Ureter (tissue), 1 donor: ENCODE measurements at regions not wholly inside any gene's neighbourhood (a gene's known extent, or its start where the extent isn't known, plus 50 kb on each side); places are given as distances from the start of the nearest gene placed in this dataset.

ENCODE experiments used
- DNase-seq: peaks from one replicate; pipeline ENCODE4 v3.0.0-alpha.2; 2020; ENCODE audit warnings: low spot score
- donor health status: DM: yes; HTN: yes; CAD: no.

DNA sequence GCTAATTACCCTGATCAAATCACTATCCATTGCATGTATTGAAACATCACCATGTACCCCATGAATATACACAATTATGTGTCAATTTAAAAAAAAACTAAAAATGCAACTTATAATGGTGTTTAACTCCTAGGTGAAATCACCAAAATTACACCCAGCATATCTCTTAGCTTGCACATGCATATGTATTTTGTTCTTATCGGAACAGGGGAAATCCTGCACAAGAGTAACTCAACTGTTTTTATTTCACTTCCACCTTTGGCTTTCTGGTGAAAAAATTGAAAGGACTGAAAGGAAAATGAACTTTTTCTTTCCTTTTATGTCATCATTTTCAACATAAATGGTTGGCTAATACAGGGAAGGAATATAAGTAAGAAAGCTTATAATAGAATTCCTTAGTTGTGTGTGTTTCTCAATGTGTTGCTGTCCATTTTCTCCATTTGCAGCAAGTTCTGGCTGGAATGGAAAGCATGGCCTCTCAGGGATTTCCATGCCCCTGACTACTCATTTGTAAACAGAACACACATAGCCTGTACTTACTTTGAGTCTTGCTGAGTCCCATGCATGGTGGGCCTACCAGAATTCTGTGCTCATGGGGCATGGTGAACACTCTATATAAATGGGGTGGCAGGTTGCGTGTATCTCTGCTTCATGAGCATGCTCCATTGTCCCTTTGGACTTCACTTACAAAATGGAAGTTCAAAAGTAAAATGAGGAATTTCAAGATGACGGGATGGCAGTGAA is 462.0 kb downstream of the HS3ST3B1 start:
- DNase-seq: no peak

DNA sequence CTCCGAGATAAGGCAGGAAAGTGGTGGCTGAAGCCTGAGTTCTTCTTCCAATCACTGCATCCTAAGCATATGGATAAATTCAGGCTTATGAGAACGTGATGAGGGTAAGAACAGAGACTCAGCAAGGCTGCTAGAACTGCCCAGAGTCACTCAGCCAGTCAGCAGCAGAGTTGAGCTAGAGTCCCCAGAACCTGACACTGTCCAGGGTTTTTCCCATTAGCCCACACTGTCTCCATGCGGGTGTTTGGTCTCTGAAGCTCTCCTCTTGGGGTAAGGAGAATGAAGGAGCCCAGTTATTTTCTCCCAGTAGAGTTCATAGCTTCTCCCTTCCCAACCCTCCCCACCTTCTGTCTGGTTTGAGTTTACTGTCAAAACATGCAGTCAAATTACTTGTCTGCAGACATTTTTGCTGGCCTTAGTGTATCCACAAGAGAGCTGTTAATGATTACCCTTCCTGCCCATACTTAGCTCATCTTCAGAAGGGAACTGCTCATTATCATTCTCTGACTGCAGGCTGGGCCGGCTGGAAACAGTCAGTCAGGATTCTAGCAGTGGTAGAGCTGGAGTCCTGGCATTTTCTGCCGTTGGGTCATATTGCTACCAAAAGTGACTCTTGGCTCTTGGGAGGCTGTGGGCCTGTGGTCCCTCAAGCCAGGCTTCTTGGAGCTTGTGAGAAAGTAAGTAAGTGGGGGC is 460.0 kb downstream of the HS3ST3B1 start:
- DNase-seq: no peak

- no peak for DNase-seq
Observed at GRCh38 chr17:14760212-14760611, 459.3 kb downstream of the HS3ST3B1 start.

- DNase-seq: no peak
Observed at GRCh38 chr17:14759325-14759724, 458.4 kb downstream of the HS3ST3B1 start.

DNA sequence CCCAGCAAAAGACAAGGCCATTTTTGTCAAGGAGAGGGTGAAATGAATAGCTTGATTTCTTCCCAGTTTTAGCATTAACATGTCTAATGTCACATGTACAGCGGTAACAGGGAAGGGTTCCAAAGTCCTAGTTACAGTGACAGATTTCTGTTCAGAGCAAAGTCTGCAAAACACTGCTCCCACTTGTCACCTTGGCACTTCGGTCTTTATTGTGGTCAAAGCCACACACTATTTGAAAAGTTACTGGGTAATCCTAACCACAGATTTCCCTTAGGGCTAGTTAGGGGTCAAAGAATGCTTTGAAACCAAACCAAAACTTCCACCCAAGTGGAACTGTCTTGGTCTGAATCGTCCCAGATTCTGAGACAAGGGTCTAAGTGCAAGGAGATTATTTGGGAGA is 455.6 kb downstream of the HS3ST3B1 start:
- no peak for DNase-seq

- DNase-seq: no peak
Observed at GRCh38 chr17:14755002-14755401, 454.1 kb downstream of the HS3ST3B1 start.

DNA sequence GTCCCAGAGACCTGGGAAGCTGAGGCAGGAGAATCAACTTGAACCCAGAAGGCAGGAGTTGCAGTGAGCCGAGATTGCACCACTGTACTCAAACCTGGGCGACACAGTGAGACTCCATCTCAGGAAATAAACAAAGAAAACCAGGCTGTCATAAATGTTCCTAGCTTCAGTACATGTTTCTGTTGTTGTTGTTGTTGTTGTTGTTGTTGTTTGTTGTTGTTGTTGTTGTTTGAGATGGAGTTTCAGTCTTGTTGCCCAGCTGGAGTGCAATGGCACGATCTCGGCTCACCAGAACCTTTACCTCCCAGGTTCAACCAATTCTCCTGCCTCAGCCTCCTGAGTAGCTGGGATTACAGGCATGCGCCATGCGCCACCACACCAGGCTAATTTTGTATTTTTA is 452.5 kb downstream of the HS3ST3B1 start:
- no peak for DNase-seq

DNA sequence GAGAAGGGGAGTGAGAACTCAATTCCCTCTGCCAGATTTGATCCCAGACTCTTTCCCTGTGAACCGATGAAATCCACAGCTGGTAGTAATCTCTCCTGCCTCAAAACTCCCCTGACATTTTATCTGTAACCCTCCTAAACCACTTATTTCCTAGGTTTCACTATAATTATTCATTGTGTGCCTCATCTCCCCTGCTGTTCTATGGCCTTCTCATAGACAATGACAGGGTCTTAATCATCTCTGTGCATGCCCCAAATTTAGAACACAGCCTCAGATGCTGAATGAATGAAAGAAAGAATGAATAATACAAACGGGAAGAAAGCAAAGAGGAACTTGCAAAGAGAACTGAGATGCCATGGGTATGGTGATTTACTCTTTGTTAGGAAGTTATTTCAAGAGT is 451.1 kb downstream of the HS3ST3B1 start:
- no peak for DNase-seq

DNA sequence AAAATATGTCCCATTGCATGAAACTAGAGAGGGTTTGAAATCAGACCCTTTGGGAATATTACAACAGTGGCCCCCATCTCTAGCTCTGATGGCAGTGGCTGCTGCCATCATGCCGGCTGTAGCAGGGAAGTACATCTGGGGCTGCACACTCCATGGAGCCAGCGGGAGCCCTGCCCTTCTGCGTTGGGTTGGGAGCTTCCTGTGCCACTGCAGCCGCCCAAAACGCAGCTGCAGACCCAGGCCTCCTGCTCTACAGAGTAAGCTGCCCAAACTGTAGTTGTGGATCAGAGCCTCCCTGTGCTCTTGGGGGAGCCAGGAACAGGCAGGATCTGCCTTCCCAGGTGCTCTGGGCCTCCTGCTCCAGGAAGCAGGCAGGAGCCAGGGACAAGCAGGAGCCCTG is 450.0 kb downstream of the HS3ST3B1 start:
- no peak for DNase-seq

DNA sequence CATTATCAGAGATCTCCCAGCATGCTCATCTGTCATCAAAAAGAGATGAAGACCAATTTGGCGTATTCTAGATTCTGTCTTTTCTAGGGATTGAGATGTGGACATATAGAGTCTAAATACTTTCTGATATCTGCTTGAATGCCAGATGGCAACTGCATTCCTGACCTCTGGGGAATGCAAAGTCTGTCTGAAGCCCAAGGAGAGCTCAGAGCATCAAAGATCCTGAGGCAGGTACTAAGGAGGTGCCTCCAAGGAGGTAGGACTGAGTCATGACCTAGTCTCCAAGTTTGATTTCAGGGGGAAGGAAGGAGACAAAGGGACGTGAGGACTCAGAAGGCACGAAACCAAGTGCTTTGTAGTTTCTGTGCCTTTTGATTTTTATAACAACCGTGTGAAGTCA is 448.4 kb downstream of the HS3ST3B1 start:
- no peak for DNase-seq

DNA sequence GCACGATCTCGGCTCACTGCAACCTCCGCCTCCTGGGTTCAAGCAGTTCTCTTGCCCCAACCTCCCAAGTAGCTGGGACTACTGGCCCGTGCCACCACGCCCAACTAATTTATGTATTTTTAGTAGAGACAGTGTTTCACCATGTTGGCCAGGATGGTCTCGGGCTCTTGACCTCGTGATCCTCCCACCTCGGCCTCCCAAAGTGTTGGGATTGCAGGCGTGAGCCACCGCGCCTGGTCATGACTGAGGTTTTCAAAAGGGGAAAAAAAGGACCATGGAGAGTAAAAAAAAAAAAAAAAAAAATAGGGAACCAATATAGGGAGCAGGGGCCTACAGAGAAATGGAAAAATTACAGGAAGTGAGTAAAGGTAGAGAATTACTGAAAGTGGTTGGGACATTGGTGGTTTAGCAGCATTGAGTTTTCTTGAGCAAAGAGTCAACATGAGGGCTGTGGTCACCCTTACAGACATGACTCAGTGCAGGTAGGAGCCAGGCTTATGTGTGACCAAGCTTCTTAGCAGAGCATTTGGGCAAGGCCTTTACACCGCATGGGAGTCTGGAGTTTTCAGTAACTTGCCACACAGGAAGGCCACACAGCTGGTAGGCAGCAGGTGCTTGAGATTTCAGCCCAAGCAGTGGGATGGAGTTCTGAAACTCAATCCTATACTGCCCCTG is 447.3 kb downstream of the HS3ST3B1 start:
- no peak for DNase-seq

DNA sequence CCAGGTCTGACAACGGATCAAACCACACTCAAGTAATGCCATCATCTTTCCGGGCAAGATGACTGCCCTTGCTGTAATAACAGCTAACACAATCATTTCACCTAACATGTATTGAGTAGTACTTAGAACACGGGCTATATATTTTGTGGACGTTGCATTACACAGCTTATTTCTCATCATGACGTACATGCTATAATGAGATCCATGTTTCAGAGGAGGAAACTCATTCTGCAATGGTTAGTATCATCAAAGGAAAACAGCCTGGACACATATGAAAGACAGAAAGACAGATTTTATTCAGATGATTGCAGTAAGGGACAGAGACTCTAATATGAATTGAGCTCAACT is 446.7 kb downstream of the HS3ST3B1 start:
- no peak for DNase-seq

- DNase-seq: no peak
Observed at GRCh38 chr17:14746822-14747602, 446.1 kb downstream of the HS3ST3B1 start.

- no peak for DNase-seq
Observed at GRCh38 chr17:14745541-14745940, 444.7 kb downstream of the HS3ST3B1 start.

DNA sequence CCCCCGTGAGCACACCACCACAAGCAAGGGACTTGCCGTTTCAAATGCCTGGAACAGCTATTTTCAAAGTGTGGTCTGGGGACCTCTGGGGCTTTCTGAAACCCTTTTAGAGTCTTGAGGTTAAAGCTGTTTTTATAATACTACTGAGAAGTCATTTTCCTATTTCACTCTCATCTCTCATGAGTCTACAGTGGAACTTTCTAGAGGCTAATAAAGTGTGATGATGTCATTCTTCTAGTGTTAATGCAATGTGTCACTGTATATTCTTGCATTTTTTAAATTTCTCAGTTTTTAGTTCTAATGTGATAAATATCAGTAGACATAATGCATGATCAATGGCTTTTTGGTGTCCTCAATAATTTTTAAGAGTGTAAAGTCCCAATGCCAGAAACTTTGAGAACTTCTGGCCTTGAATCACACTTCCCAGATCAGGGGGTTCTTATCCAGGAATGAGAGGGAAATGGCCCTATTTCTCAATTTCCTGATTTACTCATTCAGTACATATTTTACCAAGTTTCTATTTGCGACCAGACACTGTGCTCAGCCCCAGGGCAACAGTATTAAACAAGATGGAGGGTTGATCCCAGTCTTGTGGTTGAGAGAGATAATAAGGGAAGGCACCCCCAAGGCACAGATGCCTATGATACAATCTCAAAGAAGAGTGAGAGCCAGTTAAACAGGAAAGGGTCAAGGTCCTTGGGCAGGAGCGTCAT is 444.0 kb downstream of the HS3ST3B1 start:
- no peak for DNase-seq

DNA sequence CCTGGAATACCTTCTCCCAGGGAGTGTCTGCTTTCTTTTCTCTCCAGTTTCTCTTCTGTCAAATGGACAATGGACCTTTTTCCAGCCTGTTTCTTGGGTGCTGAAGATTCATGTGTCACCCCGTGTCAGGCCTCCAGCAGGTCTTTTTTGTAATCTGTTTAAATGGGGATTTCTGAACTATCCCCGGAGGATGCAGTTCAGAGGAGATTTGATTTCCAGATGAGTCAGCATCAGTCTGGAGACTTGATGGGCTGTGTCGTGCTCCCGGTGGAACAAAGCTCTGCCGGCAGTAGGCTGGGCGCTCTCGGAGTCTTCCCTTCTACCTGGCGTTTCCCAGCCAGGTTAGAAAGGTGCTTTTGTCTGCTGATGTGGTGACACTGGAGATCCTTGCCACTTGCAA is 440.6 kb downstream of the HS3ST3B1 start:
- DNase-seq: no peak

DNA sequence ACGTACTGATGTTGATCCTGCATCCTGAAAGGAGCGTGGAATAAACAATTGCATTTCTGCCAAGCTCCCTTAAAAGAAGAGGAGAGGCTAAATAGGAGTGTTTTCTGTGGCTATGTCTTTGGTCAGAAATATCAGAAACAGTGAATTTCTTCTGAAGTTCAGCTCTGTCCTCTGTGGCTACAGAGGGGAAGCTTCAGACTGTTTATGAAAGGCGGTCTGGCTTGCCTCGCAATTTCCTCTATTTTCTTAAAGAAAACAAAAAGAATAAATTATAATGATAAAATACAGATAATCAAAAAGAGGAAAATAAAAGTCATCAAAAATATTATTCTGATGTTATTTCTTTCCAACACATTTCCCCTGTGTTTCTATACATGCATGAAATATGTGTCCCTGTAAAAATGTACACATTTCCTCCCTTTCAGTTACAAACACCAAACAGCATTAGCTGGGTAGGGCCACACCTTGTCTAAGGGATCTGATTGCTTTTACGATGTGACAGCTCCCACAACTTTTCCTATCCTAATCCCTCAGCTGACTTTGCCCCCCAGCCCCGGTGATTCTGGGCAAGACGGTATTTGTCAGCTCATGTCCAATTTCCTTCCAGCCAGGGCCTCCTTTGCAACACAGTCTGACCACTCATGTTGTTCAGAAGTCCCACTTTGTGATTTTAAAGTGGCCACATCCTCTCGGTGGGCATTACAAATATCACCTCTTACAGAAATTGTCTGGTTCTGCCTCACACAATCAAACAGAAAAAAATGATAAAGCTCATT is 439.0 kb downstream of the HS3ST3B1 start:
- DNase-seq: no peak

DNA sequence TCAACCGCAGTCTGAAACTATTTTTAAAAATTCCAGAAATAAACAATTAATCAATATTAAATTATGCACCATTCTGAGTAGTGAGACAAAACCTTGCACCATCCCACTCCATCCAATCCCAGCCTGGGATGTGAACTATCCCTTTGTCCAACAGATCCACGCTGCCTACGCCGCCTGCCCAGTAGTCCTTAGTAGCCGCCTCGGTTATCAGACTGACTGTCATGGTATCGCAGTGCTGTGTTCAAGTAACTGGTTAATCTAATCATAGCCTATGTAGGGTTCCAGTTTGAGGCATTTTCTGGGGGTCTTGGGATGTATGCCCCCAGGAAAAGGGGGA is 437.7 kb downstream of the HS3ST3B1 start:
- DNase-seq: no peak

GRCh38 chr17:14737984-14738651 is 437.2 kb downstream of the HS3ST3B1 start:
- DNase-seq: peak; percentile 72

DNA sequence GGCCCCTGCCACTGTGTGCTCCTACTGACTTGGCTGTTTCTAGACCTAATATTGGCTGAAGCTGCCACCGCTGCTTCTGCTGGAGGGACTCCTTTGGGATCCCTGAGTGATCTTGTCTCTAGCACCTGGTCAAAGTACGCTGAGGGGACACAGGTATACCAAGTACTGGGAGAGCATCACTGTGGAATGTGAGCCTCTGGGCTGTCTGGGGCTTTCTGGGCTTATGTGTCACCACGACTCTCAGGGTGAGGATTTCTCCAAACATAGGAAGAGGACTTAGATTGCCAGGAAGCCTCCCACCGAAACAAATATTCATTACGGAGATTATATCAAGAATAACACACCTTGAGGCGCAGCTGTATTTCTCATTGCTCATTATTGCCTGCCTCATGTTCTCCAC is 435.8 kb downstream of the HS3ST3B1 start:
- DNase-seq: no peak
